HK-2 (cell line): ENCODE measurements at regions not wholly inside any gene's neighbourhood (a gene's known extent, or its start where the extent isn't known, plus 50 kb on each side); places are given as distances from the start of the nearest gene placed in this dataset.
"Not testable (repeated sequence)": the region's sequence is repeated elsewhere in the genome, so short reads cannot be mapped to it uniquely, and the experiment has no call there.

ENCODE experiments used
- DNase-seq: peaks from one replicate; pipeline ENCODE4 v3.0.0-alpha.2; 2018; ENCODE audit not compliant: unreplicated experiment

GRCh38 chr7:41431671-41432070 is 271.2 kb downstream of the INHBA start:
- no peak for DNase-seq

- no peak for DNase-seq
These were observed 274.5 kb downstream of the INHBA start for GRCh38 chr7:41428381-41428780.

- no peak for DNase-seq
These were observed 277.0 kb downstream of the INHBA start for GRCh38 chr7:41425926-41426325.

DNA sequence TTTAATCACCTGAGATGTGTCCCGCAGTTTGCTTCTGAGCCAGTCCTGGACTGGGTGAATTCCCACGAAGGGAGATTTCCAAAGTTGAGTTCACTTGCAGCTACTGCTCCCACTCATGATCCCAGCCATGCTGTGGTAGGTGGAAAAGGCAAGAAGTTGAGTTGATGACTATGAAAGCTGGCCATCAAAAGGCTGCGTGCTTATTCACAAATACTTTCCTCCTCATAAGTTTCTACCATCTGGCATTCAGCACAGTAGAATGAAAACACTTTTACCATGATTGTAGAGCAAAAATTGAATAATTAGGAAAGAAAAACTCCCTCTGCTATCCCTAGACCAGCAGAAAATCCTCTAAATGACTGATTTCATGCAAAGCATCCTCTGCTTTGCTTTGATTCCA is 281.8 kb downstream of the INHBA start:
- DNase-seq = no peak

GRCh38 chr7:41420421-41420820 is 282.5 kb downstream of the INHBA start:
- no peak for DNase-seq

DNA sequence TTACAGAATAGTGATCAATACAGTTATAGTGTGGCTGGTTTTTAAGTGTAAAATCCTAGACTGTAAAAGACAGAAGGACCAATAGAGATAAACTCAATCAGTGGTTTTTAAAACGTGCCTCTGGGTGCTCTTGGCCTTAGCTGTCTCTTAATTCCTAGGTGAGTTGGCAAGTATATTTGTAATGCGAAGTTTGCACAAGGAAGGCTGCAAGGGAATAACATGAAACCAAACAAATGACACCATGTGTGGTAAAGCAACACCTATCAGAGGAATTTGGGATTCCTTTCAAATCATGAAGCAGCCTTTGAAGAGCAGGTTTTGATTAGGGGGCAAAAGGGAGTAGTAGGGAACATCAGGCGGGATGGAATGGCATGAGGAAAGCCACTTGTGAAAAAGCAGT is 284.6 kb downstream of the INHBA start:
- DNase-seq = no peak

- no peak for DNase-seq
These were observed 286.7 kb downstream of the INHBA start for GRCh38 chr7:41416208-41416595.

DNA sequence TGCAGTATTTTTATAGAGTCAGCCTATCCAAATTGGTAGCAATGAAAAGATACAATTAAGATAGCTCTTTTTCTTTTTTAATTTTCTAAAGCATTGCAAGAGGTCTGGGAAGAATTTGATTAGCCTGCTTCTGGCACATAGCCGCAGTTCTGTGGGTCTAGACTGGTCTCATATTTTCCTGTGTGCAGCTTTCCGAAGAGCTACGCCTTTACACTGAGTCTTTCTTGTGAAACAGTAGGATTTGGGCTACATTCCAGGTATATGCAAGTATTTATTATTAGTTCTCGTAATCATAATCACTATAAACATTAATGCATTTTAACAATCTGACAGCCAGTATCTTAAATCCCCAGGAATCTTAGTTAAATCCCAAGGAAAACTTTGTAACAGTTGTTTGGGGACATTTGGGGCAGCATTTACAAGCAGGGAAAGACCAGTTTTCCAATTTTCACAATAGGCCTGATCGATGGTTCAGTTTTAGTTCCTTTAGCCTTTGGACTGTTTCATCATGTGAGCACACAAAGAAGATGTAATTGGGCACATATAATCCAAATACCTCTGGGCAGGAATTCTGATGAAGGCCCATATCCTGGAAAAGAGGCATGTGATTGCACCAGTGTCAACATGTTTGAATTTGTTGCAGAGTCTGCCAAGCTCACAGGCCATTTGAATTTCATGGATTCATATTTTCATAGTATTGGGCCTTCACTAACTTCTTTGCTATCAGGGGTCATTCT is 287.3 kb downstream of the INHBA start:
- no peak for DNase-seq

GRCh38 chr7:41415051-41415450 is 287.8 kb downstream of the INHBA start:
- no peak for DNase-seq

DNA sequence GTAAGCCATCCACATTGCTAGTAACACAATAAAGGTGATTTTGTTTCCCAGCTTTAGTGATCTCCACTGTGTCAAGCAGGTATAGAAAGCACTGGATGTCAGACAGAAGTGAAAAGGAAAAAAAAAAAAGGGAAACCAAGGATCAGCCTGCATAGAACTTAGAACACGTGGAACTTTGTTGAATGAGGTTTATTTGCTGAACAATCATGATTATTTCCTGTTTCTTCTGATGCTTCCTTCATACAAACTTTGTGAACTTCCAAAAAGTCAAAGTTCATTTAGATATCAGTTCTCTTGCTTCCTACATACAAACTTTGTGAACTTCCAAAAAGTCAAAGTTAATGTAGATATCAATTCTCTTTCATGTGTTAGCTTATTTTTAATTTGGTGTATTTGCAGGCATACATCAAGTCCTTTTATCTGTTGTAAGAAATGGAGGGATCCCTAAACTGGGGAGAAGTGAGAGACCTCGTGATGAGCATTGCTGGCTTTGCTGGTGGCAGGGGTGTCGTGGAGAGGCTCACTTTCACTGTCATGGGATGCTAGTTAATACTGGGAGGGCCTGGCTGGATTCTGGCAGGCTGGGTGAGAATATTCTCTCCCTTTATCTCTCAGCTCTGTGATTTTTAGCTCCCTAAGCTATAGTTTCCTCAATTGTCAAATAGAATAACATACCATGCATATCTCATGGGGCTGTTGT is 298.4 kb downstream of the INHBA start:
- DNase-seq = no peak

- DNase-seq = no peak
These were observed 299.6 kb downstream of the INHBA start for GRCh38 chr7:41403291-41403690.

GRCh38 chr7:41401833-41402232 is 301.1 kb downstream of the INHBA start:
- no peak for DNase-seq

DNA sequence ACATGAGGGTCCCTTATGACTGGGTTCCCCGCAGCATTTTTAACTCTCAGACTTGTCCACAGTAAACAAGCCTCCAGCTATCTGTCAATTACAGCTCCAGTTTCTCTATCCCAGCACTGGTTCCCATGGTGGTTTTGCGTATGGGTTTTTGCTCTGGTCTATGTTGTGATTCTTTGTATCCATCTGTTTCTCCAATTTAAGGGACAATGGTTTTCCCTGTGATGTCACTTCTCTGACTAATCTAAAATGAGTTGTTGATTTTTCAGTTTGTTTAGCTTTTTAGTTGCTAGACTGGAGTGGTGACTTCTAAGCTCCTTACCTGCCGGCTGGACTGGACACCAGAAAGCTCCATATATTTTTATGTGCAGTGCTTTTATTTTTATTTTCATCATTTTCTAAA is 303.7 kb downstream of the INHBA start:
- DNase-seq = no peak

DNA sequence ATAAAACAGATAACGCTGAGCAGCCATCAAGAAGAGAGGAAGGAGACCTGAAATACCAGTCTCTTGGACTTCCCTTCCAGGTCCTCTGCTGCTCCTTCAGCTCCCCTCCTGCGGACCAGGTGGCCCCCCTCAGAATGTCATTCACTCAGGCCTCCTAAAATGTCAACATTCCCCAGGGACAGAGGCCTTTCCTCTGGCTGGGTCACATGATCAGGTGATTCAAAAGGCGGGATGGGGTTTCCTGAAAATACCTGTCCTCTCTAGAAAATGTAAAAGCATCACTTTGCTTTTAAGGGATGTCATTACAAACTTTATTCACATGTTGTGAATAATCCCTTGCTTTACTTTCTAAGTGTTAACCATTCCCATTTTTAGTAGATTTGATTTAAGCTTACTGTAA is 311.1 kb downstream of the INHBA start:
- DNase-seq = no peak

DNA sequence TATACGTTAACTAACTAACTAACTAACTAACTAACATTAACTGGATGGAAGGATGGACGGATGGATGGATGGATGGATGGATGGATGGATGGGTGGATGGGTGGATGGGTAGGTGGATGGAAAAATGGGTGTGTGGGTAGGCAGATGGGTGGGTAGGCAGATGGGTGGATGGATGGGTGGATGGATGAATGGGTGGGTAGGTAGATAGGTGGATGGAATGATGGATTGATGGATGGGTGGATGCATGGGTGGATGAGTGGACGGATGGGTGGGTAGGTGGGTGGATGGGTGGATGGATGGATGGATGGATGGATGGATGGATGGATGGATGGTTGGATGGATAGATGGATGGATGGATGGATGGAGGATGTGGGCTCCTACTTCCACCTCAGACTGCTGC is 314.0 kb downstream of the INHBA start:
- not testable (repeated sequence) for DNase-seq

DNA sequence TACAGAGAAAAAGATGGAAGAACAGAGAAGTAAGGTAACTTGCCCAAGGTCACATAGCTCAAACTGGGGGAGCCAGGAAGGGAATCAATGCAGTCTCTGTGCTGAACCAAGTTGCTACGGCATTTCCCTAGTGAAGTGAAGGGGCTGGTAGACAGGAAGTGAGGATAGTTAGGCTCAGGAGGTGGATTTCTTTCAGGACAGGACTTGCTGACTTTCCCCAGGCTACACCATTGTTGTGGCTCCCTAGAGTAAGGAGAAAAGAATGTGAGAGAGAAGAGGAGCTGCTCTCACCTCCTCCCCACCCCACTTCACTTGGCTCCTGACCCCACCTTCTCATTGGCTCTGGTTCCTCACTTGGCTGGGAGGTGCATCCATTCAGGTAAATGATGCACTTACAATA is 316.9 kb downstream of the INHBA start:
- no peak for DNase-seq

DNA sequence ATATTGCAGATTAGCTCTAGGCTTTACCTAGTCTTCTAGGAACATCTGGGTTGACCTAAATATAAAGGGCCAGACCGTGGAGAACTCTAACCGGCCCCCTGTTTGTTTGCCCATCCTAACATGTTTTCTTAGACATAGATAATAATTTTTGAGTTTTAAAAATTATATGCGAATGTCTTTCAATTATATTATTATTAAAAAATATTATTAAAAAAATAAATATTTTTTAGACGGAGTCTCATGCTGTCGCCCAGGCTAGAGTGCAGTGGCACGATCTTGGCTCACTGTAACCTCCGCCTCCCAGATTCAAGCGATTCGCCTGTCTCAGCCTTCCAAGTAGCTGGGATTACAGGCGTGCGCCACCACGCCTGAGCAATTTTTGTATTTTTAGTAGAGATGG is 318.5 kb downstream of the INHBA start:
- no peak for DNase-seq

GRCh38 chr7:41383596-41383995 is 319.3 kb downstream of the INHBA start:
- DNase-seq = peak; percentile 6

GRCh38 chr7:41378156-41378555 is 324.7 kb downstream of the INHBA start:
- DNase-seq = no peak

GRCh38 chr7:41375582-41375981 is 327.3 kb downstream of the INHBA start:
- no peak for DNase-seq

GRCh38 chr7:41374150-41374848 is 328.6 kb downstream of the INHBA start:
- DNase-seq = no peak

- no peak for DNase-seq
These were observed 334.7 kb downstream of the INHBA start for GRCh38 chr7:41367967-41368882.
